NCI-H2196 treated with DMSO at 0.1 percent for 48 hours (cell line): ENCODE measurements at regions not wholly inside any gene's neighbourhood (a gene's known extent, or its start where the extent isn't known, plus 50 kb on each side); places are given as distances from the start of the nearest gene placed in this dataset.

ENCODE experiments used
- DNase-seq: peaks from one replicate; lab custom pipeline; 2025; ENCODE audit not compliant: unreplicated experiment; lab: John Stamatoyannopoulos, UW

DNA sequence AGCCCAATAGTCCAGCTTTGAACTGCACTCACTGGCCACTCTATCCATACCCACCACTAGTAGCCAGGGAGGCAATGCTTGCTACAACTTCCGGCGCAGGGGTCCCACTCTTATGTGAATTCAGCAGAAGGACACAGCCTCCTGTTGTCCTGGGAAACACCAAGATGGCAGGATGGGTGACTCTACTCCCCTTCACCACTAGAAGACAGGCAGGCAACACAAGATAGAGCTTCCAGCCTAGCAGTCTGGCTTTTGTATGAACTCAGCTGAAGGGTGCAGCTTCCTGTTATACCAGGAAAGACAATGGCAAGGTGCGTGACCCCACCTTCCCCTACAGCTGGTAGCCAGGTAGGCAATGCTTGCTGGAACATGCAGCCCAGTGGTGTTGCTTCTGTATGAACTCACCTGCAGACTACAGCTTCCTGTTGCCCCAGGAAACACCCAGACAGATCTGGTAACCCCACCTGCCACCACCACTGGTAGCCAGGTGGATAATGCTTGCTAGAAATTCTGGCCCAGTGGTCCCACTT lies 205.2 kb upstream of the KIRREL3 start:
- DNase-seq, result no peak

DNA sequence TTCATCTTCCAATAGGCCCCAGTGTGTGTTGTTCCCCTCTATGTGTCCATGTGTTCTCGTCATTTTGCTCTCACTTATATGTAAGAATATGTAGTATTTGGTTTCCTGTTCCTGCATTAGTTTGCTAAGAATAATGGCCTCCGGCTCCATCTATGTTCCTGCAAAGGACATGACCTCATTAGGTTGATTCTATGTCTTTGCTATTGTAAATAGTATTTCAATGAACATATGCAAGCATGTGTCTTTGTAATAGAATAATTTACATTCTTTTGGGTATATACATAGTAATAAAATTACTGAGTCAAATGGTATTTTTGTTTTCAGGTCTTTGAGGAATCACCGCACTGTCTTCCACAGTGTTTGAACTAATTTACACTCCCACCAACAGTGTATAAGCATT lies 202.9 kb upstream of the KIRREL3 start:
- DNase-seq, result no peak

DNA sequence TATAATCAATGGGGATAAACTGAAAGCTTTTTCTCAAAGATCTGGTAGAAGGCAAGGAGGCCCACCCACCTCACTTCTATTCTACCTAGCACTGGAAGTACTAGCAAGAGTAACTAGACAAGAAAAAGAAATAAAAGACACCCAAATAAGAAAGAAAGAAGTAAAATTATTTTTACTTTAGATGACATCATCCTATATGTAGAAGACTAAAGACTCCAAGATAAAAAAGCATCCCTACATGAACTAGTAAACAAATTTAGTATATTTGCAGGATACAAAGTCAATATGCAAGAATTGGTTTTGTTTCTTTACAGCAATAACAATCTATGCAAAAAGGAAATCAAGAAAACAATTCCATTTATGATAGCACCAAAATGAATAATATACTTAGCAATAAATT lies 201.5 kb upstream of the KIRREL3 start:
- no peak for DNase-seq

- DNase-seq, result no peak
Measured at GRCh38 chr11:127199306-127199801, 198.8 kb upstream of the KIRREL3 start.

DNA sequence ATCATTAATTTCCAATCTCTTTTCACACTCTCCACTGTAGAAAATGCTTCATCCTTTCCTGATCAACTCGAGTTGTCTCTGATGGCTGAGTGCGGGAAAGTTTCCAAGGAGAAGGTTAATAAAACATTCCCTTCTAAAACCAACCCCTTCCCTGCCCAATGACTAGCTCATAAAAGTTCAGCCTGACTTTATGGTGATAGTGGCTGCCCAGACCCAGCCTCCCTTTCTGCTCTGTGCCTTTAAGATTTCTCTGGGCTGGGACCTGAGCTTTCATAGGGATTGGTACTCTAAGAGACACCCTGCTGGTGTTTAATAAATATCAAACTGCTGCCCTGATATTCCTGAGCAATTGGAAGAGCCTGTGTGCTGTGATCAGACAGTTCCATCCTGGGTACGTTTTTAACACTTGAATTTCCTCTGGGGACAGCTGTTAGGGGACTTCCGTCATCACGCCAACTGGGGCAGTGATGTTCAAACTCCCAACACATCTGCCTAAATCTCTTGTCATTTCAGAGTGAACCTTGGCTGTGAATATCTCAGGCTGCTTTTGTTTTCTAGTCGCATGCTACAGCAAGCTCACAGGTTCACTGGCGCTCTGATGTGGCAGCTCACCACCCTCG lies 195.0 kb upstream of the KIRREL3 start:
- DNase-seq, result no peak

- no peak for DNase-seq
Measured at GRCh38 chr11:127194521-127194920, 194.0 kb upstream of the KIRREL3 start.

GRCh38 chr11:127193950-127194349 lies 193.4 kb upstream of the KIRREL3 start:
- DNase-seq, result no peak

DNA sequence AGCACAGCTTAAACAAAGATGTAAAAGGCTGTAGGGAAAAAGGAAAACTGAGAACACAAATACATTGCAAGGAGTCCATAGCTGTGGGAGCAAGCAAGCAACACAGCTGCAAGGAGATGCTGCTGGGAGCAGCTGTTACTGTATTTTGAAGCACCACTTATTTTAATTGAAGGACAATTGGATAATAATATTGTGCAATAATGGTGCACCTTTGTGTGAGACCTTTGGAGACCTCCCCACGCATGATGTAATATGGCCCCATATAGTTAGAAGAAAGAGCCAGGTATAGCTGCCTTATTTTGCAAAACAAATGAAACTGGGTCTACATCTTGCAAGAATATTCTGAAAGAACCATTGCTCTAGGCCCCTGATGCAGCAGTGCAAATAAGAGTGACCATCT lies 191.1 kb upstream of the KIRREL3 start:
- no peak for DNase-seq

GRCh38 chr11:127191261-127191660 lies 190.7 kb upstream of the KIRREL3 start:
- no peak for DNase-seq

DNA sequence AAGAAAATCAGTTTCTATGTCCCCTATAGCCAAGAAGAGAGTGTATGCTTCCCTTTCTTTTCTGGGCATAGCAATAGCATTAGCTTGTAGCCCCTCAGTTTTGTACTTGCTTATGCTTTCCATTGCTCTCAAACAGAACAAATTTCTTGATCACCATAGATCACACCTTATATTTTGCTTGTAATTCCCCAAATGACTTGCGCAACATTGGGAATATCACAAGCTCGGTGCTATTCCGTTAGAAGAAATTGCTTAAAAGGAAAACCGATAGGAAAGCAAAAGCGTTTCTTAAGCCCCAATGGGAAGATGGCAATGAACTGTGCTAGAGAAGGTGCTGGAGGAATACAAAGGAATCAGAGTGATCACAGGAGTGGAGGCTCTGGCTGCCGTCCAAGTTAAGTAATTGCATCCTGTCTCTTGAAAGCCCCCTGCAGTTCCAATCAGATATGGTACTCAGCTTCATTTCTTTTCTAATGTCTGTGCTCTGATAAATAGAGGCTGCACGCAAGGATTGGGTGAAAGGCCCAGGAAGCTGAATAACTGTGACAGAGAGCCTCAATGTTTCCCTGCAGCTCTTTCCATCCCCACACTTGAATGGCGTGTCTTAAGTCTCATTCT lies 182.1 kb upstream of the KIRREL3 start:
- DNase-seq, result no peak

GRCh38 chr11:127157225-127157624 lies 156.7 kb upstream of the KIRREL3 start:
- DNase-seq, result no peak

- no peak for DNase-seq
Measured at GRCh38 chr11:127149410-127149809, 148.8 kb upstream of the KIRREL3 start.

DNA sequence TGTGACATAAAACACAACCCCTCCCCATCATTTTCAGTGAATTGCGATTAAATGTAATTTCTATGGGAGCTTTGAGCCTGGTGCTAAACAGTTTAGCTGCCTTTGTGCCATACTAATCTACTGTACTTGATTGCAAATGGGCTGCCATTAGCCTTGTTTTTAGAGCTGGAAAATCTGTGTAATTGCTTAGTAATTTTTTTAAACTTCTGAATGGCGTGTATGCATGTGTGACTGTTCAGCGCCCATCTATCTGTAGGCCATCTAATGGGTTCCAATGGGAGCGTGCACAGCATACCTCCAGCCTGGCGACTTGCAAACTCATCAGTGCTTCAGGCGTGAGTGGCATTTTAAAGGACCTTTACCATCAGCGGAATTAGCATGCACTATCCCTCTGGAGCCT lies 142.7 kb upstream of the KIRREL3 start:
- DNase-seq, result no peak

DNA sequence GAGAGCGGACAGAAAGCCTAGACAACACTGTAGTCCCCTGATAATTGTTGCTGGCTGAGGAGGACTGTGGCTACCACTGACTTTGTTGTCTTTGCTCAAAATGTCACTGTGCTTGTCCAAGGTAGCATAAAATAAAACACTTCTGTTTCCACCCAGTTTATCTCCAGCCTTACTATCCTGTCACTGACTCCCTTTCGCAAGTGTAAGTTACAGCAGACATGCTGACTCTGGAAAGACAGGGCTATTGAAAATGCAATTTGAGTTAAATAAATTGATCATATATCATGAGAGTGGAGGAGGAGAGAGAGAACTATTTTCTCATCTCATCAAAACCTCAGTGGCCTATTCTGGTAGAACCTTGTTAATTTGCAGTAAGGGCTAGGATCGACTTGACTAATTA lies 138.0 kb upstream of the KIRREL3 start:
- no peak for DNase-seq

GRCh38 chr11:127137771-127138280 lies 137.3 kb upstream of the KIRREL3 start:
- DNase-seq, result no peak

DNA sequence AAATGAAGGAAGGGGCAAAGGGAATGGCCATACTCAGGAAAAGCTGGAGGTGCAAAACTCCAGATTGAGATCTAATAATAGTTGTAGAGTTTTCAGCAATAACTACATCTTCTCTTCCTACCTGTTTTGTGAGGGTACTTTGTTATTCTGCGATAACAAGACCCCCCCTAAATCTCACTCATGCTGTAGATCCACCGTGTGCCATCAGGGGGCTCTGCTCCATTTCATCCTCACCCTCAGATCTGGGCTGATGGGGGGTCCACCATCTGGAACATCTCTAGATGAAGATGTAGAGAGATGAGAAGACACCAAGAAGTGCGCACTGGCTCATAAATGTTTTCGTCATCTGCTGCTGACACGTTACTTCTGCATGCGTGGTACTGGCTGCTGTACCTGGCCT lies 135.9 kb upstream of the KIRREL3 start:
- DNase-seq, result no peak

DNA sequence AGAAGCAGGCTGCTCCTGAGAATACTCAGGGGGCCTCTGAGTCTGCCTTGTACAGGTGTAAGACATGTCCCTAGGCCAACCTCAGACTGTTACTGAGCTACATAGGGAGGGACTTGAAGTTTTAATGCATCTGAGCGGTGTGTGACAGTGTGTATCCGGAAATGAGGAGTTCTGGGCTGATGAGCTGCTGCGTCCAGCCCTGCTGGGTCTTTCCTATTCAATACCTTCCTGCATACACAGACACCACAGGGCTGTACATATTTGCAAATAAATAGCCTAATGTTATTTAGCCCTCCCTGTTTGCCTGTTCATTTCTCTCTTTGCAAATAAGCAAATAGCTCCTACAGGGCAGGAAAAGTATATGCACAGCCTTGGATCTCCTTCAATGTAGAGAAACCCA lies 134.7 kb upstream of the KIRREL3 start:
- DNase-seq, result no peak

GRCh38 chr11:127133061-127133460 lies 132.5 kb upstream of the KIRREL3 start:
- no peak for DNase-seq

DNA sequence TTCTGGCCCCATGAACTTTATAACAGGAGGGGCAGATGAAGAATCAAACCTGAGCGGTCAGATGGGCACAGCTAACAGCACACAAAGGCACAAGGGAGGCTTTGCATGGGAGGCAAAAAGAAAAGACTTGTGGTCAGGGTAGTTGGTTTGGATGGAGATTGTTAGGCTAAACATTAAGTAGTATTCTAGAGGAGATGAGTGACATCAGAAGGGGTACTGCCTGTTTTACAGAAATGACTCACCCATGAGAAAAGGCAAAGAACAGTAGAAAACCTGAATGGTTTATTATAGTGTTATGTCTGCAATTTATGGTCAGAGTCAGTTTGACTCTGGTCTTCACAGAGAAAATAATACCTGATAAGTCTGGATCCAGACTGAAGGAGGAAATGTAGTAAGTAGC lies 129.8 kb upstream of the KIRREL3 start:
- no peak for DNase-seq

GRCh38 chr11:127126986-127127385 lies 126.4 kb upstream of the KIRREL3 start:
- DNase-seq, result no peak

DNA sequence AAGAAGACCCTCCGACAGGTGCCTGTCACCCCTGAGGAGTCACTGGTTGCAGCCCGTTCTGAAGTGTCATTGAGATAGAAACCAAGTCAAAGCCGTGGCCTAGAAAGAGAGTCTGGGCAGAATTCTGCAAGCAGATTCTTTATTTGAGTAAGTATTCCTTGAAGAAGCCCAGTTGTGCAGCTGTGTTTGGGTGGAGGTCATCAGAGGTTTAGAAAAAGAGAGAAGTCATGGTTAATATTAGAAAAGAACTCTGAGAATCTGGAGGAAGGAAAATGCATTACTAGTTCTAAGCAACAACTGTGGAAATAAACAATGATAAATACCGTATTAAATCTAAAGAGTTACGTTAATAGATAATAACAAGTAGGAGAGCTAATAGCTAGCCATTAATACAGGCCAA lies 118.8 kb upstream of the KIRREL3 start:
- no peak for DNase-seq

- DNase-seq, result no peak
Measured at GRCh38 chr11:127118811-127119210, 118.2 kb upstream of the KIRREL3 start.
